HL-60 (cell line): ENCODE measurements at regions not wholly inside any gene's neighbourhood (a gene's known extent, or its start where the extent isn't known, plus 50 kb on each side); places are given as distances from the start of the nearest gene placed in this dataset.
"Not testable (repeated sequence)": the region's sequence is repeated elsewhere in the genome, so short reads cannot be mapped to it uniquely, and the experiment has no call there.

Experiments used
- DNase-seq, 2 experiments: peaks; one replicate each; pipeline ENCODE4 v3.0.0-alpha.2; 2010 to 2020; ENCODE audit warnings: low read depth in 1 of 2, low spot score in 1 of 2
- H3K27ac ChIP-seq: fragments of 250-450 bp; sonication (Bioruptor Pico); replicated peaks from 2 replicates; pipeline ENCODE4 v1.5.1; 2020; ENCODE audit warnings: mild to moderate bottlenecking, moderate library complexity
- H3K27me3 ChIP-seq: fragments of 250-450 bp; sonication (Bioruptor Pico); 2 replicates; pipeline ENCODE4 v1.5.1; 2021; ENCODE audit warnings: mild to moderate bottlenecking, moderate library complexity; ENCODE audit not compliant: insufficient read depth, poor library complexity, severe bottlenecking
- H3K4me3 ChIP-seq: replicated peaks from 2 replicates; pipeline ENCODE4 v1.5.1; 2011; ENCODE audit warnings: mild to moderate bottlenecking, control low read depth, low read length; ENCODE audit not compliant: insufficient read depth
- GABPA ChIP-seq: IDR thresholded peaks from 2 replicates; pipeline ENCODE4 v1.6.1; 2012; ENCODE audit warnings: low read depth
- POLR2AphosphoS5 ChIP-seq: IDR thresholded peaks from 2 replicates; pipeline ENCODE4 v1.6.1; 2012; ENCODE audit warnings: low read depth
- SPI1 ChIP-seq: IDR thresholded peaks from 2 replicates; pipeline ENCODE4 v1.6.1; 2012; ENCODE audit warnings: low read depth, mild to moderate bottlenecking, borderline replicate concordance
- TF ChIP-seq, protein P1 (sequence below): IDR thresholded peaks from 2 replicates; pipeline ENCODE4 v1.6.1; 2012; ENCODE audit warnings: low read depth; ENCODE audit not compliant: insufficient replicate concordance
- TF ChIP-seq, protein P2 (sequence below): IDR thresholded peaks from one replicate; pipeline ENCODE4 v1.5.1; 2011; ENCODE audit warnings: low read length, control low read depth, inconsistent platforms; ENCODE audit not compliant: insufficient read depth

DNA sequence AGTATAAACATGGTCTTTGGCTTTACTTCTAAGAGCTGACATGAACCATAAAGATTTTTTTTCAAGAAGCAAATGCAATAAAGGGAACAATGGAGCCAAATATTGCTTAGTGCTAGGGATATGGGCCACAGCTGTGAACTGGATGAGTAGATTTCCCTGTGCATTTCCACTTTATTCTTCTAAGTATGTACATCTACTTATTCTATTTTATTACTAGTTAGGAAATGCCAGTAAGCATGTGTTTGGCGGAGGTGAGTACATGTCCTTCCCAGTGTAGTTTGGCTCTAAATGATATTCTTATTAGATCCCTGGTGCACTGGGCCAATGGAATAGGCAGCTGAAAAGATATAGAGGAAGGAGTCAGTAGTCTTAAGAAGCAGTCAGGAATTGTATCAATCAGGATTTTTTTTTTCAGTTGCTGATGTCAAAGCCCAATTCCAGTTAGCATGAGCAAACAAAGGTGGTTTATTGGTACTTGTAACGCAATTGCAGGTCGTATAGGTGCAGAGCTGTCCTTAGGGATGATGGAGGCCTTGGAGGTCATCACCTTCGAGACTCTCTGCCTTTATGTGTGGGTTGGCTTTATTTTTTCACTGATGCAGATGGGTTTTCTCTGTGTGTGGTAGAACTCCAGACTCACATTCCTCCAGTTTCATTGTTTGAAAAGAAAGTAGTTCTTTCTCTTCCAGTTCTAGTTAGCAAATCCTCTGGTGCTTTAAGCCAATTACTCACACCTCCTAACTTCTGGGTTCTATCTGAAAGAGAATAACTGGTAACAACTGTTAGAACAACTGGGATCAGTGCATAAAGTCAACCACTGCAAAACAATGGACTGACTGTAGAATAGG is 139.0 kb upstream of the LRIG3 start:
- DNase-seq = no peak
- no peak overlapping the region for H3K27ac ChIP-seq
- no peak overlapping the region for H3K4me3 ChIP-seq
- TF ChIP-seq, protein P1, sequence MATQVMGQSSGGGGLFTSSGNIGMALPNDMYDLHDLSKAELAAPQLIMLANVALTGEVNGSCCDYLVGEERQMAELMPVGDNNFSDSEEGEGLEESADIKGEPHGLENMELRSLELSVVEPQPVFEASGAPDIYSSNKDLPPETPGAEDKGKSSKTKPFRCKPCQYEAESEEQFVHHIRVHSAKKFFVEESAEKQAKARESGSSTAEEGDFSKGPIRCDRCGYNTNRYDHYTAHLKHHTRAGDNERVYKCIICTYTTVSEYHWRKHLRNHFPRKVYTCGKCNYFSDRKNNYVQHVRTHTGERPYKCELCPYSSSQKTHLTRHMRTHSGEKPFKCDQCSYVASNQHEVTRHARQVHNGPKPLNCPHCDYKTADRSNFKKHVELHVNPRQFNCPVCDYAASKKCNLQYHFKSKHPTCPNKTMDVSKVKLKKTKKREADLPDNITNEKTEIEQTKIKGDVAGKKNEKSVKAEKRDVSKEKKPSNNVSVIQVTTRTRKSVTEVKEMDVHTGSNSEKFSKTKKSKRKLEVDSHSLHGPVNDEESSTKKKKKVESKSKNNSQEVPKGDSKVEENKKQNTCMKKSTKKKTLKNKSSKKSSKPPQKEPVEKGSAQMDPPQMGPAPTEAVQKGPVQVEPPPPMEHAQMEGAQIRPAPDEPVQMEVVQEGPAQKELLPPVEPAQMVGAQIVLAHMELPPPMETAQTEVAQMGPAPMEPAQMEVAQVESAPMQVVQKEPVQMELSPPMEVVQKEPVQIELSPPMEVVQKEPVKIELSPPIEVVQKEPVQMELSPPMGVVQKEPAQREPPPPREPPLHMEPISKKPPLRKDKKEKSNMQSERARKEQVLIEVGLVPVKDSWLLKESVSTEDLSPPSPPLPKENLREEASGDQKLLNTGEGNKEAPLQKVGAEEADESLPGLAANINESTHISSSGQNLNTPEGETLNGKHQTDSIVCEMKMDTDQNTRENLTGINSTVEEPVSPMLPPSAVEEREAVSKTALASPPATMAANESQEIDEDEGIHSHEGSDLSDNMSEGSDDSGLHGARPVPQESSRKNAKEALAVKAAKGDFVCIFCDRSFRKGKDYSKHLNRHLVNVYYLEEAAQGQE = no peak
- TF ChIP-seq GABPA (no peak), SPI1 (no peak), POLR2AphosphoS5 (no peak)
- TF ChIP-seq, protein P2, sequence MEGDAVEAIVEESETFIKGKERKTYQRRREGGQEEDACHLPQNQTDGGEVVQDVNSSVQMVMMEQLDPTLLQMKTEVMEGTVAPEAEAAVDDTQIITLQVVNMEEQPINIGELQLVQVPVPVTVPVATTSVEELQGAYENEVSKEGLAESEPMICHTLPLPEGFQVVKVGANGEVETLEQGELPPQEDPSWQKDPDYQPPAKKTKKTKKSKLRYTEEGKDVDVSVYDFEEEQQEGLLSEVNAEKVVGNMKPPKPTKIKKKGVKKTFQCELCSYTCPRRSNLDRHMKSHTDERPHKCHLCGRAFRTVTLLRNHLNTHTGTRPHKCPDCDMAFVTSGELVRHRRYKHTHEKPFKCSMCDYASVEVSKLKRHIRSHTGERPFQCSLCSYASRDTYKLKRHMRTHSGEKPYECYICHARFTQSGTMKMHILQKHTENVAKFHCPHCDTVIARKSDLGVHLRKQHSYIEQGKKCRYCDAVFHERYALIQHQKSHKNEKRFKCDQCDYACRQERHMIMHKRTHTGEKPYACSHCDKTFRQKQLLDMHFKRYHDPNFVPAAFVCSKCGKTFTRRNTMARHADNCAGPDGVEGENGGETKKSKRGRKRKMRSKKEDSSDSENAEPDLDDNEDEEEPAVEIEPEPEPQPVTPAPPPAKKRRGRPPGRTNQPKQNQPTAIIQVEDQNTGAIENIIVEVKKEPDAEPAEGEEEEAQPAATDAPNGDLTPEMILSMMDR = no peak
- H3K27me3 ChIP-seq = no peaks in the 10 kb centered on the region

DNA sequence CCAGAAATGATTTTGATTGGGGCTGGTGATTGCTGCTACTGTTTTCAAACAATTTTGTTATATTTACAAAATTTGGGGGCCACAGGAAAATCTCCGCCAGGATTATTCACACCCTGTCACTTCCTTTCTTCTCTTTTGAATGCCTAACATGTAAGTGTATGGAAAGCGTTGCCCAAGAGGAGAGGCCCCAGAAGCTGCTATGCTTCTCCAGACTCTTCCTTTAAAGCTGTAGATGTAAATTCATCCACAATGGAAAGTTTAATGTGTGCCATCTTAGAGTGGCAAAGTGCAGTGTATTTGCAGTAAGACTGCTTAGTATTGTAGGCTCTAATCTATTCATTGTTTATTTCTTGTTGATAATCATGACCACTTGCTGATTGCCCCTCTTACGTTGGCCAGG is 136.7 kb upstream of the LRIG3 start:
- Histone ChIP-seq H3K27ac (no peak overlapping the region), H3K4me3 (no peak overlapping the region), H3K27me3 (no peaks in the 10 kb centered on the region)
- TF ChIP-seq GABPA (no peak), POLR2AphosphoS5 (no peak), SPI1 (no peak)
- TF ChIP-seq, protein P1 = no peak
- TF ChIP-seq, protein P2 = no peak
- DNase-seq = no peak

DNA sequence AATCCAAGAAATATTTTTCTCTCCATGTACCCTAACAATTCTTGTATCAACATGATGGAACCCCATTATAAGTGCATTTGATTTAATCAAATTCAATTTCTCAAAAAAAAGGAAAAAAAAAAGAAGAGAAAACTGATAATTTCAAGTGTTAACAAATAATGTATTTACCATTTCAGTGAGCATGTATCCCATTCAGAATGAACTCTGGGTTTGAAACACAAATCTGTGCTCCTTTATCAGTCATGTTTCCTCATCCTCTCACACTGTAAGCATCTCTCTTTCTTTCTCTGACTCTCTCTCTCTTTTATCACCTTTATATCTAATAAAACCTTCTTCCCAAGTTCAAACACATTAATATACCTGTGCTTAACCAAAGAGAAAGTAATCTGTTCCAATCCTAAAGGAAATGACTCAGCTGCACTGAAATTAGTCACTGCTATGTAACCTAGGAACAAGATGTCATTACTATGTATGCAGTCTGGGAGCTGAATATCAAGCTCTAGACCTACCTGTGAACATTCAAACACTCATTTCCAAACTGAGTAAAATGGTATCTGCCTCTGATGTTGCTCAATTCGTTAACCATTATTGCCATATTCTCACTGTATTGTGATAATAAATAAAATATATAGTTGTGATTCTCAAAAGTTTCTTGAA is 135.0 kb upstream of the LRIG3 start:
- DNase-seq = no peak
- Histone ChIP-seq H3K4me3 (no peak overlapping the region), H3K27me3 (no peaks in the 10 kb centered on the region), H3K27ac (no peak overlapping the region)
- TF ChIP-seq POLR2AphosphoS5 (no peak), GABPA (no peak), SPI1 (no peak)
- TF ChIP-seq, protein P2 = no peak
- TF ChIP-seq, protein P1 = no peak

- DNase-seq, H3K27ac ChIP-seq, H3K27me3 ChIP-seq, H3K4me3 ChIP-seq: not testable (repeated sequence)
Measured at GRCh38 chr12:59053266-59053899, 133.1 kb upstream of the LRIG3 start.
